ENCODE measurements at regions not wholly inside any gene's neighbourhood (a gene's known extent, or its start where the extent isn't known, plus 50 kb on each side); places are given as distances from the start of the nearest gene placed in this dataset.

DNA sequence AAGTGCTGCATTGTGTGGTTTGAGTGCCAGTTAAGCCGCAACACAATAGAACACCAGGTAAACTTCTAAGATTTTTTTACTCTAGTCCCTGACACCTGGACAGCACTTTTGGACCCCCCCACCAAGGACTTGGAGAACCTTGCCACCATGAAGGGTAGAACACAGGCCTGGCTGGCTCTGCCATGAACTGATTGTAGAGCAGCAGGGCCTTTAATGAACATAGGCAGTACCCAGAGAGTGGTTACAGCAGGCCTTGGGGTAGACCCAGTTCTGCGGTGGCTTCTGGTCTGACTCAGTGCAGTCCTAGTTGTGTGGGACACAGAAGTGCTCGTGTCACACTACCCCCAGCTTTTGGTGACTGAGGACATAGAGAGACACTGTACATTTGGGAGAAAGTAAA is 648.3 kb downstream of the PCDH19 start:
- H3K27me3 ChIP-seq (replicated peaks), result no peaks in the 10 kb centered on the region
- DNase-seq, result no peak
- no peak overlapping the region for H3K4me3 ChIP-seq (ENCODE audit: low read depth, low read length)
- no peak overlapping the region for H3K27ac ChIP-seq
- in situ Hi-C loops (cut with HindIII; ENCODE audit: low pct_ligation_motif_present, low sequenced_read_pairs), result no loop called here
- no peaks in the 10 kb centered on the region for H3K36me3 ChIP-seq (replicated peaks)
- TF ChIP-seq, protein P1, sequence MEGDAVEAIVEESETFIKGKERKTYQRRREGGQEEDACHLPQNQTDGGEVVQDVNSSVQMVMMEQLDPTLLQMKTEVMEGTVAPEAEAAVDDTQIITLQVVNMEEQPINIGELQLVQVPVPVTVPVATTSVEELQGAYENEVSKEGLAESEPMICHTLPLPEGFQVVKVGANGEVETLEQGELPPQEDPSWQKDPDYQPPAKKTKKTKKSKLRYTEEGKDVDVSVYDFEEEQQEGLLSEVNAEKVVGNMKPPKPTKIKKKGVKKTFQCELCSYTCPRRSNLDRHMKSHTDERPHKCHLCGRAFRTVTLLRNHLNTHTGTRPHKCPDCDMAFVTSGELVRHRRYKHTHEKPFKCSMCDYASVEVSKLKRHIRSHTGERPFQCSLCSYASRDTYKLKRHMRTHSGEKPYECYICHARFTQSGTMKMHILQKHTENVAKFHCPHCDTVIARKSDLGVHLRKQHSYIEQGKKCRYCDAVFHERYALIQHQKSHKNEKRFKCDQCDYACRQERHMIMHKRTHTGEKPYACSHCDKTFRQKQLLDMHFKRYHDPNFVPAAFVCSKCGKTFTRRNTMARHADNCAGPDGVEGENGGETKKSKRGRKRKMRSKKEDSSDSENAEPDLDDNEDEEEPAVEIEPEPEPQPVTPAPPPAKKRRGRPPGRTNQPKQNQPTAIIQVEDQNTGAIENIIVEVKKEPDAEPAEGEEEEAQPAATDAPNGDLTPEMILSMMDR (IDR thresholded peaks at IDR 0.05; ENCODE audit: low read depth, low read length, missing control alignments), result no peak

DNA sequence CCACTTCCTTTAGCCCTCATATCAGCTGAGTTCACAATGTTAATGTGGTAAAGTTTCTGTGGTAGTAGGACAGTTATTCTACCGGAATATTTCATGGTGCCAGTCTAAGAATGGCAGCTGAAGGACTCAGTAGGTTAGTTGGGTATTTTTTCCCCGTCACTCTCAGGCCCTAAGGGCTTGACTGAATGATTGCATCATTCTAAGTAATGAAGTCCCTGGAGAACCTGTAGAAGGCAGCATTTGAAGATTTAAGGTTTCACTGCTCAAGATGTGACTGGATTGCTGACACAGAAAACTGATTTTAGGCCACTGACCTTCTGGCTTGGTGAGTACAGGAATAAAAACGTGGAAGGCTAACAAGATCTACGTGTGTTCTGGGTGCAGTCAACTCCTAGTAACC is 657.3 kb downstream of the PCDH19 start:
- Histone ChIP-seq H3K27me3 (replicated peaks) (no peaks in the 10 kb centered on the region), H3K4me3 (ENCODE audit: low read depth, low read length) (no peak overlapping the region), H3K27ac (no peak overlapping the region), H3K36me3 (replicated peaks) (no peaks in the 10 kb centered on the region)
- DNase-seq, result no peak
- TF ChIP-seq, protein P1 (IDR thresholded peaks at IDR 0.05; ENCODE audit: low read depth, low read length, missing control alignments), result no peak
- in situ Hi-C loops (cut with HindIII; ENCODE audit: low pct_ligation_motif_present, low sequenced_read_pairs), result no loop called here

DNA sequence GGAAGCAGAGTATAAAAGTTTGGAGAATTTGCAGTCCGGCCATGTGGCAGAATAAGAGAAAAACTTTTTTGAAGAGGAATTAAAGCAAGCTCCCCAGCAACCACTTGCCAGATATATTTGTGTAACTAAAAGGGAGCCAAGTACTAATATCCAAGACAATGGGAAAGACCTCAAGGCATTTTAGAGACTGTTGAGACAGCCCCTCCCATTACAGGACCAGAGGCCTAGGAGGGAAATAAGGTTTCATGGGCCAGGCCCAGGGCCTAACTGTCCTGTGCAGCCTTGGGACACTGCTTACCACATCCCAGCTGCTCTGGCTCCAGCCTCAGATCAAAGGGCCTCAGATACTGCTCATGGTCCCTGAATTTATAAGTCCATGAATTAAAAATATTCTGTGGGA is 659.4 kb downstream of the PCDH19 start:
- Histone ChIP-seq H3K36me3 (replicated peaks) (no peaks in the 10 kb centered on the region), H3K4me3 (ENCODE audit: low read depth, low read length) (no peak overlapping the region), H3K27me3 (replicated peaks) (no peaks in the 10 kb centered on the region), H3K27ac (no peak overlapping the region)
- TF ChIP-seq, protein P1 (IDR thresholded peaks at IDR 0.05; ENCODE audit: low read depth, low read length, missing control alignments), result no peak
- in situ Hi-C loops (cut with HindIII; ENCODE audit: low pct_ligation_motif_present, low sequenced_read_pairs), result no loop called here
- no peak for DNase-seq

DNA sequence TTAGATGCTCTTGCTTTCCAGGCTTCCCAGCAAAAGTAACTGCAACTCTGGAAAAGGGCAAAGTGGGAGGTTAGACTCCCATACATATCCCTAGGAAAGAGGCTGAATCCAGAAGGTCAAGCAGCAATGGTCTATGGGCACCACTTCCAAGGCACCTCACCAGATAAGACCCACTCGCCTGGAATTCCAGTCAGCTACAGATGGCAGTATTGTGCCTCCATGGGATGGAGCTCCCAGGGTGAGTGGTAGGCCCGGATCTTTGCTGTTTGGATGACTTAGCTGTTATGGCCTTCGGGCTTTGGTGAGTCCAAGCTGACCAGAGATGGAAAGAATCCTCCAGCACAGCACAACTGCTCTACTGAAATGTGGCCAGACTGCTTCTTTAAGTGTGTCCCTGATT is 688.0 kb downstream of the PCDH19 start:
- Histone ChIP-seq H3K27ac (no peak overlapping the region), H3K36me3 (replicated peaks) (no peaks in the 10 kb centered on the region), H3K4me3 (ENCODE audit: low read depth, low read length) (no peak overlapping the region), H3K27me3 (replicated peaks) (no peaks in the 10 kb centered on the region)
- in situ Hi-C loops (cut with HindIII; ENCODE audit: low pct_ligation_motif_present, low sequenced_read_pairs), result no loop called here
- TF ChIP-seq, protein P1 (IDR thresholded peaks at IDR 0.05; ENCODE audit: low read depth, low read length, missing control alignments), result no peak
- no peak for DNase-seq

DNA sequence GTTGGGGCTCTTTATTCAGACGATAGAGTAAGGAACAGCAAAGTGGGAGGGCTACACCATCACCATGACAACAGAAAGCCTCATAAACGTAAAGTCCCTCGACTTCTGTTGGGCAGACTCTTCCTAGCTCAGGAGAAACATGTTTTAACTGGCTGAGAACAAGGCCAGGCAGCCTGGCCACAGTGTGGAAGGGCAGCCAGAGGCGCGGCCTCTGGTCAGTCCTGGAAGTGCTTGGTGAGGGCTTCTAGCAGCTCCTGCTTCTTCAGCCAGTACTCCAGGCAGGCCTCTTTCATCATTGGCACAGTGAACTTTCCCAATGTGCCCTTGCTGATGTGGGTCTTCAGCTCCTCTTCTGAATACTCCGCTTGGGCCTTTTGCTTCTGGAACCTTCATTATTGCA is 690.9 kb downstream of the PCDH19 start:
- Histone ChIP-seq H3K27ac (no peak overlapping the region), H3K27me3 (replicated peaks) (no peaks in the 10 kb centered on the region), H3K4me3 (ENCODE audit: low read depth, low read length) (no peak overlapping the region), H3K36me3 (replicated peaks) (no peaks in the 10 kb centered on the region)
- TF ChIP-seq, protein P1 (IDR thresholded peaks at IDR 0.05; ENCODE audit: low read depth, low read length, missing control alignments), result no peak
- no peak for DNase-seq
- in situ Hi-C loops (cut with HindIII; ENCODE audit: low pct_ligation_motif_present, low sequenced_read_pairs), result no loop called here

DNA sequence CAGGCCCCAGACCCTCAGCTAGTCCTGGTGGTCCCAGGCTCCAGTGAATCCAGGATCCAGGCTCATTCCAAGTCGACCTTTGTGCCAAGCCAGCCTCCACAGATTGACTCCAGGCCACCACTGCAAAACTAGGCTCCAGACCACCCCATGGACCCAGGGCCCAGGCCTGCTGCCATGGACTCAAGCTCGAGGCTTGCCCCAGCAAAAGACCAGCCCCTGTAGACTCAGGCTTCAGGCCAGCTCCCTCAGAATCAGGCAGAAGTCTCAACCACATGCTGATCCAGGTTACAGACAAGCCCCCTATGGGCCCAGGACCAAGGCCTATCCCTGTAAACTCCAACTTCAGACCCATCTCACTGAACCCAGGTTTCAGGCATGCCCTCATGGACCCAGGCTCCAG is 692.4 kb downstream of the PCDH19 start:
- DNase-seq, result no peak
- in situ Hi-C loops (cut with HindIII; ENCODE audit: low pct_ligation_motif_present, low sequenced_read_pairs), result no loop called here
- Histone ChIP-seq H3K36me3 (replicated peaks) (no peaks in the 10 kb centered on the region), H3K27ac (no peak overlapping the region), H3K4me3 (ENCODE audit: low read depth, low read length) (no peak overlapping the region), H3K27me3 (replicated peaks) (no peaks in the 10 kb centered on the region)
- TF ChIP-seq, protein P1 (IDR thresholded peaks at IDR 0.05; ENCODE audit: low read depth, low read length, missing control alignments), result no peak

All from brain microvascular endothelial cell (primary cell).